ENCODE measurements at regions not wholly inside any gene's neighbourhood (a gene's known extent, or its start where the extent isn't known, plus 50 kb on each side); places are given as distances from the start of the nearest gene placed in this dataset.

GRCh38 chr4:160969925-160970324 is 1193.9 kb downstream of the FSTL5 start:
- TF ChIP-seq CTCF (IDR thresholded peaks at IDR 0.05): no peak
- no peak for TF ChIP-seq EZH2 (IDR thresholded peaks at IDR 0.05; ENCODE audit: borderline replicate concordance, insufficient read depth, low read depth, low read length, poor library complexity, severe bottlenecking)

All from B cell (primary cell).